Naive thymus-derived CD8-positive, alpha-beta T cell (primary cell): ENCODE measurements at regions not wholly inside any gene's neighbourhood (a gene's known extent, or its start where the extent isn't known, plus 50 kb on each side); places are given as distances from the start of the nearest gene placed in this dataset.
"Not testable (repeated sequence)": the region's sequence is repeated elsewhere in the genome, so short reads cannot be mapped to it uniquely, and the experiment has no call there.

Source experiments
- ATAC-seq, 2 donors: fragments of 150-1000 bp; cut with Tn5 transposase in 1 of 2; sonication (Bioruptor Pico), chemical (Tn5 transposase) in 1 of 2; 1 replicate in 1 of 2; 2 replicates in 1 of 2; pipeline ENCODE4 v1.10.0; 2021; ENCODE audit warnings: mild to moderate bottlenecking in 2 of 2, moderate library complexity in 2 of 2
- POLR2A ChIA-PET: fragments of 350-600 bp; sonication (Branson Sonifier 250); formaldehyde crosslinking; loops from one replicate; lab custom pipeline; 2021; ENCODE audit warnings: antibody characterized with exemption; lab: Charles Lee
- DNase-seq, 10 donors: peaks; one replicate each; pipeline versions ENCODE4 v3.0.0 to v3.0.0-alpha.2; 2020 to 2022
- H3K27ac Mint-ChIP-seq, 10 donors: one replicate each; pipeline ENCODE4 v1.8.0; 2020 to 2022; ENCODE audit warnings: mild to moderate bottlenecking in 10 of 10, mixed read lengths in 10 of 10, moderate library complexity in 4 of 10, inconsistent platforms in 1 of 10
- H3K27me3 Mint-ChIP-seq, 5 donors: one replicate each; pipeline ENCODE4 v1.8.0; 2021 to 2022; ENCODE audit warnings: mixed read lengths in 5 of 5
- H3K36me3 Mint-ChIP-seq, 3 donors: one replicate each; pipeline ENCODE4 v1.8.0; 2020 to 2022; ENCODE audit warnings: mixed read lengths in 3 of 3, mild to moderate bottlenecking in 2 of 3, inconsistent platforms in 1 of 3
- H3K4me1 Mint-ChIP-seq, 4 donors: one replicate each; pipeline ENCODE4 v1.8.0; 2021 to 2022; ENCODE audit warnings: mixed read lengths in 4 of 4
- H3K4me3 Mint-ChIP-seq, 10 donors: one replicate each; pipeline ENCODE4 v1.8.0; 2020 to 2022; ENCODE audit warnings: mild to moderate bottlenecking in 10 of 10, mixed read lengths in 10 of 10, moderate library complexity in 6 of 10, inconsistent platforms in 1 of 10
- H3K9me3 Mint-ChIP-seq, 9 donors: one replicate each; pipeline ENCODE4 v1.8.0; 2020 to 2022; ENCODE audit warnings: mixed read lengths in 9 of 9, mild to moderate bottlenecking in 3 of 9, inconsistent platforms in 1 of 9, moderate library complexity in 1 of 9

DNA sequence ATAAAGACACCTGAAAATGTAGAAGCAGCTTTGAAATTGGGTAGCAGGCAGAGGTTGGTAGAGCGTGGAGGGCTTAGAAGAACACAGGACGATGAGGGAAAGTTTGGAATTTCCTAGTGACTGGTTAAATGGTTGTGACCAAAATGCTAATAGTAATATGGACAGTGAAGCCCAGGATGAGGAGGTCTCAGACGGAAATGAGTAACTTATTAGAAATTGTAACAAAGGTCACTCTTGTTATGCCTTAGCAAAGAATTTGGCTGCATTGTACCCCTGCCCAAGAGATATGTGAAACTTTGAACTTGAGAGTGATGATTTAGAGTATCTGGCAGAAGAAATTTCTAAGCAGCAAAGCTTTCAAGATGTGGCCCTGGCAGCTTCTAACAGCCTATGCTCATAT lies 382.5 kb downstream of the KCNN2 start:
- Mint-ChIP-seq H3K36me3 (no peaks in the 10 kb centered on the region), H3K4me1 (no peaks in the 10 kb centered on the region), H3K9me3 (peaks cover 0 to 18% (median 2%) of the 10 kb centered on the region in 9 donors), H3K27ac (no peak overlapping the region), H3K27me3 (peaks cover 0 to 4% (median 2%) of the 10 kb centered on the region in 5 donors), H3K4me3 (no peak overlapping the region)
- ATAC-seq (no peak), DNase-seq (no peak)
- POLR2A ChIA-PET, result no interaction called here

DNA sequence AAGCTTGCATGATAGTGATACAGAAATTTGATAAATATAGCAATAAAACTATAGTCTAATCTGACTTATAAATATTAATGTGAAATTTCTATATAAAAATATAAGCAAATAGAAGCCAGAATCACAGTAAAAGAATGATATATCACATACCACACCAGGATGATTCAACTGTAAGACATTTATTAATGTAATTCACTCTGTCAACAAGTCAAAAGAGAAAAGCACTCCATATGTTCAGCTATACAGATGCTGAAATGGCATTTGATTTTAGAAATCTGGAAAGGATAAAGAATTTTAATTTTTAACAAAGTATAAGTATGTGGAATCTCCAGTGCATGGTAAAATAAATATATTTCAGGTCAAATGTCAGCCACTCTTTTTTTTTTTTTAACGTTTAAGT lies 372.4 kb downstream of the KCNN2 start:
- Mint-ChIP-seq H3K27ac (no peak overlapping the region), H3K4me3 (no peak overlapping the region), H3K36me3 (no peaks in the 10 kb centered on the region), H3K9me3 (peaks cover 0 to 16% (median 3%) of the 10 kb centered on the region in 9 donors), H3K4me1 (no peaks in the 10 kb centered on the region), H3K27me3 (peaks cover 0 to 5% (median 0%) of the 10 kb centered on the region in 5 donors)
- ATAC-seq, result no peak
- DNase-seq, result no peak
- POLR2A ChIA-PET, result no interaction called here

DNA sequence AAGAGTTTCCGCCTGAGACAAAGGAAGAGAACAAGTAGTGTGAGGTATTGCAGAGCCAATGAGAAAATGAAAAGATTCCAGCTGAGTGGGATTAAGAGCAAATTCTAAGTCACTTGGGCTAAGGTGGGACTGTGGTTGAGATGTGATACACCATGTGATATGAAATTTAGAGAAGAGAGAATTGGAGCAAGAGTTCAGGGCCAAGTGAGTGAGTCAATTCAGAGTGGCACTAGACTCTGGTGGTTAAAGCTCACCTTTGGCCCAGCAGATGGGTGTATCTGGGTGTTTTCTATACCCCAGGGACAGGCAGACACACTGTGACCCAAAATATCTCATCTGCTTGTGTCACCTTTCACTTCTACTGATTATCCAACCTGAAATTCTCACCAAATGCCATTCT lies 368.1 kb downstream of the KCNN2 start:
- Mint-ChIP-seq H3K4me3 (no peak overlapping the region), H3K9me3 (peaks cover 0 to 24% (median 4%) of the 10 kb centered on the region in 9 donors), H3K27me3 (peaks cover 0 to 5% (median 0%) of the 10 kb centered on the region in 5 donors), H3K27ac (no peak overlapping the region), H3K4me1 (no peaks in the 10 kb centered on the region), H3K36me3 (no peaks in the 10 kb centered on the region)
- POLR2A ChIA-PET, result no interaction called here
- ATAC-seq, result no peak
- no peak for DNase-seq

- Mint-ChIP-seq H3K27me3 (peaks cover 0 to 11% (median 0%) of the 10 kb centered on the region in 5 donors), H3K4me3 (no peak overlapping the region), H3K4me1 (no peaks in the 10 kb centered on the region), H3K9me3 (peaks cover 0 to 24% (median 6%) of the 10 kb centered on the region in 9 donors), H3K27ac (no peak overlapping the region), H3K36me3 (no peaks in the 10 kb centered on the region)
- POLR2A ChIA-PET, result no interaction called here
- no peak for ATAC-seq
- no peak for DNase-seq
Observed at GRCh38 chr5:114727358-114727757, 365.5 kb downstream of the KCNN2 start.

- POLR2A ChIA-PET, result no interaction called here
- peaks cover 0 to 20% (median 6%) of the 10 kb centered on the region in 9 donors for H3K9me3 Mint-ChIP-seq
- no peak for ATAC-seq
Observed at GRCh38 chr5:114726131-114726530, 364.3 kb downstream of the KCNN2 start.

DNA sequence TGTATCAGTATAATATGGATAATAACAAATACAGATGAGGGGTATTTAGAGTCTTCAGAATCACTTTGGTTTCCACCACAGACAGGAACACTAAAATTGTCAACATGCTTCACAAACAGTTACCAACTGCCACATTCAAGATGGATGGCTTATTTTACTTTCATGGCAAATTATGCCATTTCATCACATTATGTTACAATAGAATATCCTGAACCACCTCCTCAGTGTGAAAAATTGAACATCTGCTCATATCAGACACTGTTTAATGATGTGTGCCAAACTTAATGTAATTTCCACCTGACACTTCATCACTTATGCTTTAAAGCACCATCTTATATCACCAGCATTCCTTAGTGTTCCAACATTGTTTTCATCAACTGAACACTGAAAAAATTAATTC lies 357.4 kb downstream of the KCNN2 start:
- Mint-ChIP-seq H3K9me3 (peaks cover 0 to 41% (median 17%) of the 10 kb centered on the region in 9 donors), H3K27ac (no peak overlapping the region)

More at GRCh38 chr5:114726131-114726530, 364.3 kb downstream of the KCNN2 start:
- no peak overlapping the region for H3K4me3 Mint-ChIP-seq
- no peak overlapping the region for H3K27ac Mint-ChIP-seq
- H3K36me3 Mint-ChIP-seq, result no peaks in the 10 kb centered on the region
- DNase-seq, result no peak
- H3K27me3 Mint-ChIP-seq, result peaks cover 0 to 9% (median 0%) of the 10 kb centered on the region in 5 donors
- no peaks in the 10 kb centered on the region for H3K4me1 Mint-ChIP-seq

GRCh38 chr5:114716955-114717354 lies 355.1 kb downstream of the KCNN2 start:
- Mint-ChIP-seq H3K27ac (no peak overlapping the region), H3K4me1 (no peaks in the 10 kb centered on the region), H3K36me3 (peaks cover 0 to 5% (median 0%) of the 10 kb centered on the region in 3 donors), H3K9me3 (peaks cover 0 to 34% (median 15%) of the 10 kb centered on the region in 9 donors), H3K27me3 (no peaks in the 10 kb centered on the region), H3K4me3 (no peak overlapping the region)
- POLR2A ChIA-PET, result no interaction called here
- no peak for DNase-seq
- no peak for ATAC-seq

More for the DNA sequence above, 357.4 kb downstream of the KCNN2 start:
- POLR2A ChIA-PET, result no interaction called here
- peaks cover 0 to 5% (median 0%) of the 10 kb centered on the region in 3 donors for H3K36me3 Mint-ChIP-seq
- H3K4me3 Mint-ChIP-seq, result no peak overlapping the region
- no peak for DNase-seq
- peaks cover 0 to 8% (median 0%) of the 10 kb centered on the region in 5 donors for H3K27me3 Mint-ChIP-seq
- H3K4me1 Mint-ChIP-seq, result no peaks in the 10 kb centered on the region
- no peak for ATAC-seq

GRCh38 chr5:114704225-114704893 lies 342.5 kb downstream of the KCNN2 start:
- H3K4me1 Mint-ChIP-seq, ATAC-seq, H3K36me3 Mint-ChIP-seq, H3K4me3 Mint-ChIP-seq, POLR2A ChIA-PET, H3K9me3 Mint-ChIP-seq, H3K27me3 Mint-ChIP-seq, H3K27ac Mint-ChIP-seq, DNase-seq: not testable (repeated sequence)

DNA sequence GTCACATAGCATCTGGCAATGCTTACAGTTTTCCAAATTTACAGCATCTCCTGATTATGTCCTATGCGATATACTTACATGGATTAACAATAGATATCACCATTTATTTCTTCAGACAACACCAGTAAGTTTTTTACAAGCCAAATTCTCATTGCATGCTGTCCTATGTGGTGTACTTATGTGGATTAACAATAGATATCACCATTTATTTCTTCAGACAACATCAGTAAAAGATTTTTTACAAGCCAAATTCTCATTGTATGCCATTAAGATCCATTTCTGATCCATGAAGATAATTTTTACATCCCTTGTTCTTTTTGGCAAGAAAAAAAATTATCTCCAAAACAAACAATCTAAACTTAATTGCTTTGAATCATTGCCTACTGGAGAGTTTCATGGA lies 340.9 kb downstream of the KCNN2 start:
- ATAC-seq (no peak), DNase-seq (no peak)
- no peak overlapping the region for H3K4me3 Mint-ChIP-seq
- H3K27me3 Mint-ChIP-seq, result no peaks in the 10 kb centered on the region
- POLR2A ChIA-PET, result no interaction called here
- H3K9me3 Mint-ChIP-seq, result peaks cover 0 to 3% (median 0%) of the 10 kb centered on the region in 9 donors
- no peaks in the 10 kb centered on the region for H3K4me1 Mint-ChIP-seq
- no peak overlapping the region for H3K27ac Mint-ChIP-seq
- H3K36me3 Mint-ChIP-seq, result no peaks in the 10 kb centered on the region

DNA sequence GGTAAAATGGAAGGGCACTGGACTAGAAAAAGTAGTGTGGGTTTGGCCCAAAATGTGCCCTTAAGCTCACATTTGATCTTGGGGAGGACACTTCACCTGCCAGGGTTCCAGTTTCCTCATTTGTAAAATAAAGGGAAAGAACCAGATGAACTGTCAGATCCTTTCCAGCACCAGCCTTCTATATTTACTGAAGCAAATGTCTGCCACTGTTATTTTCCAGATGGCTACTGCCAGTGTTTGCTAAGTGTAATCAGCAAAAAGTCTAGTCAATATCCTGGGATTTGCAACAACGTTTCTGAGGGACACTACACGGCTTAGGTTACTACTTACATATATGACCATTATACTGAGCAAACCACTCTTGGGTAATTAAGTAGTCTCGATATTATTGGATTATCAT lies 340.3 kb downstream of the KCNN2 start:
- H3K4me3 Mint-ChIP-seq, result no peak overlapping the region
- no peak overlapping the region for H3K27ac Mint-ChIP-seq
- peaks cover 0 to 6% (median 0%) of the 10 kb centered on the region in 9 donors for H3K9me3 Mint-ChIP-seq
- DNase-seq, result no peak
- no peaks in the 10 kb centered on the region for H3K27me3 Mint-ChIP-seq
- POLR2A ChIA-PET, result no interaction called here
- no peaks in the 10 kb centered on the region for H3K36me3 Mint-ChIP-seq
- H3K4me1 Mint-ChIP-seq, result no peaks in the 10 kb centered on the region
- no peak for ATAC-seq

- ATAC-seq (no peak), DNase-seq (no peak)
- POLR2A ChIA-PET, result no interaction called here
- no peak overlapping the region for H3K27ac Mint-ChIP-seq
- no peaks in the 10 kb centered on the region for H3K4me1 Mint-ChIP-seq
- H3K27me3 Mint-ChIP-seq, result no peaks in the 10 kb centered on the region
- H3K9me3 Mint-ChIP-seq, result peaks cover 0 to 8% (median 0%) of the 10 kb centered on the region in 9 donors
- no peaks in the 10 kb centered on the region for H3K36me3 Mint-ChIP-seq
- no peak overlapping the region for H3K4me3 Mint-ChIP-seq
Observed at GRCh38 chr5:114700823-114701222, 339.0 kb downstream of the KCNN2 start.

GRCh38 chr5:114695292-114695904 lies 333.5 kb downstream of the KCNN2 start:
- ATAC-seq, result no peak
- Mint-ChIP-seq H3K9me3 (peaks cover 0 to 13% (median 3%) of the 10 kb centered on the region in 9 donors), H3K4me1 (no peaks in the 10 kb centered on the region), H3K27ac (no peak overlapping the region), H3K4me3 (no peak overlapping the region), H3K36me3 (no peaks in the 10 kb centered on the region), H3K27me3 (no peaks in the 10 kb centered on the region)
- no peak for DNase-seq
- POLR2A ChIA-PET, result no interaction called here

DNA sequence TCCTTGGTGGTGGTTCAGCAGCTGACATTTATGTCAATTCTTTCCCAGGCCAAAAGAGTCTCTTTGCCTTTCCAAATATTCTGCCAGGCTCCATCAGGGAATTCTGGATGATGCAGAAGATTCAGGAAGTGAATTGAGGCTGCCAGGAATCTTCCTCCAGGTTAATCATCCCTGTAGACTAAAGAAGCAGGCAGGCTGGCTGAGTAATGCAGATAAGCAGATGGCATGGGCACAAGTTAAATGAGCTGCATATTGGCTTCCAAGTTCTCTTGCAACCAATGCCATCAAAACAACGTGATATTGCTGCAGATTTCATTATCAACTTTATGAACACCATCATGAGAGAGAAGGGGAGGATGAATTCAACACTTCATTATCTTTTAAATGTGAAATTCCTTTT lies 324.5 kb downstream of the KCNN2 start:
- DNase-seq (no peak), ATAC-seq (no peak)

More for the DNA sequence above, 324.5 kb downstream of the KCNN2 start:
- Mint-ChIP-seq H3K9me3 (peaks cover 0 to 25% (median 4%) of the 10 kb centered on the region in 9 donors), H3K27ac (no peak overlapping the region), H3K4me3 (no peak overlapping the region), H3K36me3 (no peaks in the 10 kb centered on the region), H3K4me1 (no peaks in the 10 kb centered on the region), H3K27me3 (peaks cover 0 to 2% (median 0%) of the 10 kb centered on the region in 5 donors)
- POLR2A ChIA-PET, result no interaction called here
